ENCODE measurements at regions not wholly inside any gene's neighbourhood (a gene's known extent, or its start where the extent isn't known, plus 50 kb on each side); places are given as distances from the start of the nearest gene placed in this dataset.

- TF ChIP-seq CTCF (IDR thresholded peaks at IDR 0.05; ENCODE audit: low read depth, low read length, missing input control) (no peak), MAX (IDR thresholded peaks at IDR 0.05) (no peak), REST (IDR thresholded peaks at IDR 0.05) (no peak), RAD21 (IDR thresholded peaks at IDR 0.05) (no peak), ZBTB33 (IDR thresholded peaks at IDR 0.05) (no peak), SP1 (IDR thresholded peaks at IDR 0.05) (no peak), ATF3 (IDR thresholded peaks at IDR 0.05) (no peak), JUND (IDR thresholded peaks at IDR 0.05) (no peak), GABPA (IDR thresholded peaks at IDR 0.05 in 1 of 2, conservative IDR thresholded peaks at IDR 0.05 in 1 of 2) (no peak), NR2F2 (IDR thresholded peaks at IDR 0.05) (no peak), TAF1 (conservative IDR thresholded peaks at IDR 0.05) (no peak)
Observed at GRCh38 chr18:73812423-73812822, 335.2 kb downstream of the FBXO15 start.

Measured in liver (tissue), 3 donors.